Mesenchymal stem cell (in vitro differentiated cells and primary cell): ENCODE measurements at regions not wholly inside any gene's neighbourhood (a gene's known extent, or its start where the extent isn't known, plus 50 kb on each side); places are given as distances from the start of the nearest gene placed in this dataset.

Experiments used
- DNase-seq: peaks from one replicate; pipeline ENCODE4 v3.0.0-alpha.2; 2013
- H2AFZ ChIP-seq: one replicate; pipeline ENCODE4 v1.6.1; 2013; ENCODE audit warnings: low read depth, mild to moderate bottlenecking, control low read depth, inconsistent platforms, low read length, moderate library complexity
- H2AK5ac ChIP-seq: 2 replicates; pipeline ENCODE4 v1.6.1; 2013; ENCODE audit warnings: low read length, moderate library complexity, mild to moderate bottlenecking, inconsistent platforms; ENCODE audit not compliant: severe bottlenecking
- H2BK120ac ChIP-seq: one replicate; pipeline ENCODE4 v1.6.1; 2013; ENCODE audit warnings: low read depth, mild to moderate bottlenecking, inconsistent platforms, low read length, moderate library complexity
- H2BK12ac ChIP-seq, 2 experiments: one replicate each; pipeline ENCODE4 v1.6.1; 2013; ENCODE audit warnings: inconsistent platforms in 2 of 2, low read length in 2 of 2, mild to moderate bottlenecking in 2 of 2, moderate library complexity in 2 of 2, control low read depth in 1 of 2
- H2BK15ac ChIP-seq: one replicate; pipeline ENCODE4 v1.6.1; 2013; ENCODE audit warnings: mild to moderate bottlenecking, low read depth, inconsistent platforms; ENCODE audit not compliant: poor library complexity, severe bottlenecking
- H2BK5ac ChIP-seq: 2 replicates; pipeline ENCODE4 v1.6.1; 2013; ENCODE audit warnings: low read depth, mild to moderate bottlenecking, low read length, control low read depth, inconsistent platforms; ENCODE audit not compliant: poor library complexity, severe bottlenecking
- H3K14ac ChIP-seq, 2 experiments: one replicate each; pipeline ENCODE4 v1.6.1; 2013; ENCODE audit warnings: inconsistent platforms in 2 of 2, low read length in 2 of 2, control low read depth in 1 of 2, mild to moderate bottlenecking in 1 of 2, moderate library complexity in 1 of 2
- H3K18ac ChIP-seq, 2 experiments: one replicate each; pipeline ENCODE4 v1.6.1; 2013; ENCODE audit warnings: inconsistent platforms in 2 of 2, low read length in 2 of 2, control low read depth in 1 of 2, low read depth in 1 of 2, mild to moderate bottlenecking in 1 of 2
- H3K23ac ChIP-seq, 2 experiments: one replicate each; pipeline ENCODE4 v1.6.1; 2013; ENCODE audit warnings: inconsistent platforms in 2 of 2, low read length in 2 of 2, mild to moderate bottlenecking in 2 of 2, moderate library complexity in 2 of 2, control low read depth in 1 of 2
- H3K27ac ChIP-seq: 2 replicates; pipeline ENCODE4 v1.5.1; 2013; ENCODE audit warnings: mild to moderate bottlenecking, moderate library complexity, low read length, control low read depth, inconsistent platforms; ENCODE audit not compliant: poor library complexity, severe bottlenecking
- H3K27me3 ChIP-seq, 2 experiments: 2 replicates each; pipeline versions ENCODE4 v1.6.1 to v1.7.0; 2013; ENCODE audit warnings: low read length in 2 of 2, mild to moderate bottlenecking in 2 of 2, moderate library complexity in 2 of 2, control low read depth in 1 of 2, inconsistent platforms in 1 of 2; ENCODE audit not compliant: control insufficient read depth in 1 of 2, insufficient read depth in 1 of 2
- H3K36me3 ChIP-seq, 2 experiments: 2 replicates each; pipeline versions ENCODE4 v1.6.1 to v1.7.0; 2013; ENCODE audit warnings: low read length in 2 of 2, control low read depth in 1 of 2, inconsistent platforms in 1 of 2, low read depth in 1 of 2, mild to moderate bottlenecking in 1 of 2; ENCODE audit not compliant: insufficient read depth in 2 of 2, control insufficient read depth in 1 of 2
- H3K4ac ChIP-seq, 2 experiments: one replicate each; pipeline ENCODE4 v1.6.1; 2013; ENCODE audit warnings: inconsistent platforms in 2 of 2, low read length in 2 of 2, mild to moderate bottlenecking in 2 of 2, moderate library complexity in 2 of 2, control low read depth in 1 of 2, low read depth in 1 of 2
- H3K4me1 ChIP-seq: 2 replicates; pipeline ENCODE4 v1.6.1; 2013; ENCODE audit warnings: low read depth, low read length, control low read depth; ENCODE audit not compliant: control insufficient read depth, insufficient read depth
- H3K4me2 ChIP-seq: 2 replicates; pipeline ENCODE4 v1.6.1; 2013; ENCODE audit warnings: low read length, mild to moderate bottlenecking, inconsistent platforms; ENCODE audit not compliant: poor library complexity, severe bottlenecking
- H3K4me3 ChIP-seq, 2 experiments: 2 replicates each; pipeline versions ENCODE4 v1.5.1 to v1.7.0; 2013; ENCODE audit warnings: low read length in 2 of 2, mild to moderate bottlenecking in 2 of 2, control low read depth in 1 of 2, low read depth in 1 of 2; ENCODE audit not compliant: insufficient read depth in 1 of 2
- H3K79me1 ChIP-seq: replicated peaks from 2 replicates; pipeline ENCODE4 v1.6.1; 2013; ENCODE audit warnings: mild to moderate bottlenecking, control low read depth, low read length, inconsistent platforms; ENCODE audit not compliant: poor library complexity, severe bottlenecking
- H3K9ac ChIP-seq: 2 replicates; pipeline ENCODE4 v1.7.0; 2013; ENCODE audit warnings: mild to moderate bottlenecking, low read length, moderate library complexity
- H3K9me3 ChIP-seq: 2 replicates; pipeline ENCODE4 v1.7.0; 2013; ENCODE audit warnings: mild to moderate bottlenecking, low read length; ENCODE audit not compliant: control insufficient read depth
- H4K8ac ChIP-seq: one replicate; pipeline ENCODE4 v1.6.1; 2013; ENCODE audit warnings: inconsistent platforms, mild to moderate bottlenecking, low read length, moderate library complexity
- H4K91ac ChIP-seq: one replicate; pipeline ENCODE4 v1.6.1; 2013; ENCODE audit warnings: mild to moderate bottlenecking, low read length, inconsistent platforms
- WGBS: methylation state at CpG from one replicate; pipeline ENCODE4 v1.1.7; 2013; ENCODE audit warnings: mixed read lengths; 5-methylcytosine and 5-hydroxymethylcytosine counted together

DNA sequence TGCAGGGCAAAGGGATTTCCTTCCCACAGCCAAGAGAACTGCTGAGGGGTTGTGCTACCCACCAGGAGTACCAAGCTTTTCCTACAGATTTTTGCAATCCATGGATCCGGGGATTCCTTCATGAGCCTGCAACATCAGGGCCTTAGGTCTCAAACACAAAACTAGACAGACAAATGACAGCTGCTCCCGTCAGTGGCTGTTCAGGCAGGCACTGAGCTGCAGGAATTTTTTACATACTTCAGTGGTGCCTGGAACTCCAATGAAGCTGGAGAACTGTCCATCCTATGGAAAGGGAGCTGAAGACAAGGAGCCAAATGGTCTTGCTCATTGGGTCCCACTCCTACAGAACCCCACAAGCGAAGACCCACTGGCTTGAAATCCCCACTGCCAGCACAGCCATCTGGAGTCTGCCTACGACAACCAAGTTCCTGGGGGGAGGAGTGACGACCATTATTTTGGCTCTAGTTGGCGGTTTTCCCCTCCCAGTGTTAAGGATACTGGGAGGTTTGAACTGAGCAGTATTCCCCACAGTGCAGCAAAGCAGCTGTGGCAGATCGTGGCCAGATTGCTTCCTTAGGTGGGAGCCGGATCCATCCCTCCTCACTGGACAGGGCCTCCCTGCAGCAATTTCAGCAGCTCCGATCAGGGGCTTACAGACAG, 157.7 kb upstream of the TMEM45B start:
- Histone ChIP-seq H3K27me3 (peaks cover 0 to 3% of the 10 kb centered on the region in 2 experiments), H2AFZ (no peak overlapping the region), H4K91ac (no peak overlapping the region), H2AK5ac (no peak overlapping the region), H4K8ac (no peak overlapping the region), H3K4me3 (peak overlapping the region in 1 of 2 experiments; percentile 15), H3K23ac (no peak overlapping the region), H3K9ac (no peak overlapping the region), H3K4me1 (no peaks in the 10 kb centered on the region), H3K9me3 (peaks cover 31% of the 10 kb centered on the region), H2BK12ac (no peak overlapping the region), H3K4me2 (no peak overlapping the region), H2BK120ac (no peak overlapping the region), H3K79me1 (no peaks in the 10 kb centered on the region), H3K4ac (no peak overlapping the region), H3K36me3 (no peaks in the 10 kb centered on the region), H3K18ac (no peak overlapping the region), H2BK15ac (no peak overlapping the region), H2BK5ac (no peak overlapping the region), H3K14ac (no peak overlapping the region), H3K27ac (no peak overlapping the region)
- no peak for DNase-seq
- WGBS: 63% methylated on average over 9 of the region's 9 CpGs

- Histone ChIP-seq H3K36me3 (no peaks in the 10 kb centered on the region), H3K27me3 (peaks cover 0 to 3% of the 10 kb centered on the region in 2 experiments), H3K27ac (no peak overlapping the region), H3K9ac (no peak overlapping the region), H2BK12ac (no peak overlapping the region), H3K4me2 (no peak overlapping the region), H3K18ac (no peak overlapping the region), H2BK120ac (no peak overlapping the region), H2AK5ac (no peak overlapping the region), H4K91ac (no peak overlapping the region), H3K4me1 (no peaks in the 10 kb centered on the region), H3K14ac (no peak overlapping the region), H2BK15ac (no peak overlapping the region), H3K23ac (no peak overlapping the region), H3K4ac (no peak overlapping the region), H3K79me1 (no peaks in the 10 kb centered on the region), H2BK5ac (no peak overlapping the region), H4K8ac (no peak overlapping the region), H3K9me3 (peaks cover 33% of the 10 kb centered on the region), H3K4me3 (peak overlapping the region in 1 of 2 experiments; percentile 15), H2AFZ (no peak overlapping the region)
- no peak for DNase-seq
- 64% methylated on average over 7 of the region's 7 CpGs for WGBS
These were observed 157.2 kb upstream of the TMEM45B start for GRCh38 chr11:129658526-129658867.

DNA sequence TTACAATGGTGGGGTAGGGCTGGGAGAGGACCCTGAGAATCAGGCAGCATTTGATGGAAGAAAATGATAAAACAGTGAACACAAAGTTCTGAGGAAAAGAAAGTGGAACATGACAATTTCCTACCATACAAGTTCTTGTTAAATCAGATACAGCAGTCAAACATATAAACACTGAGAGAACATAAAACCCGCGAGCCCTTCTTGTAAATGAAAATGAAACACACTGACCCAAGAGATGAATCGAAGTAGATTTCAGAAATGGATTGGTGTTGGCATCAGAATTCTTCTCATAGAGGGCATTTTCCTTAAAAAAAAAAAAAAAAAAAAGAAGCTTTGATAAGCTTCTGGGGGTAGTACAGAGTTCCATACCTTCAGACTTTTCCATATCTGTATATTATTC, 134.7 kb upstream of the TMEM45B start:
- DNase-seq: no peak
- Histone ChIP-seq H3K36me3 (no peaks in the 10 kb centered on the region), H3K27ac (no peak overlapping the region), H2BK5ac (no peak overlapping the region), H2BK15ac (no peak overlapping the region), H3K4me2 (no peak overlapping the region), H3K4me1 (no peaks in the 10 kb centered on the region), H2AK5ac (no peak overlapping the region), H2BK12ac (no peak overlapping the region), H2BK120ac (no peak overlapping the region), H4K91ac (no peak overlapping the region), H3K18ac (no peak overlapping the region), H3K4ac (no peak overlapping the region), H3K9me3 (no peaks in the 10 kb centered on the region), H3K9ac (no peak overlapping the region), H3K79me1 (no peaks in the 10 kb centered on the region), H3K4me3 (no peak overlapping the region), H3K23ac (no peak overlapping the region), H3K27me3 (no peaks in the 10 kb centered on the region), H3K14ac (no peak overlapping the region), H4K8ac (no peak overlapping the region), H2AFZ (no peak overlapping the region)
- WGBS: no CpG with 5 or more reads among the region's 3 CpGs

GRCh38 chr11:129681344-129682114, 134.1 kb upstream of the TMEM45B start:
- Histone ChIP-seq H2BK120ac (no peak overlapping the region), H2BK15ac (no peak overlapping the region), H3K23ac (no peak overlapping the region), H3K14ac (no peak overlapping the region), H3K18ac (no peak overlapping the region), H2AFZ (no peak overlapping the region), H3K4me2 (no peak overlapping the region), H3K27me3 (no peaks in the 10 kb centered on the region), H2BK5ac (no peak overlapping the region), H3K4ac (no peak overlapping the region), H3K79me1 (no peaks in the 10 kb centered on the region), H3K9me3 (no peaks in the 10 kb centered on the region), H4K91ac (no peak overlapping the region), H3K27ac (no peak overlapping the region), H3K4me1 (no peaks in the 10 kb centered on the region), H3K9ac (no peak overlapping the region), H2AK5ac (no peak overlapping the region), H3K36me3 (no peaks in the 10 kb centered on the region), H4K8ac (no peak overlapping the region), H2BK12ac (no peak overlapping the region), H3K4me3 (no peak overlapping the region)
- 75% methylated on average over 8 of the region's 12 CpGs for WGBS
- DNase-seq: no peak
